ENCODE measurements at regions not wholly inside any gene's neighbourhood (a gene's known extent, or its start where the extent isn't known, plus 50 kb on each side); places are given as distances from the start of the nearest gene placed in this dataset.

DNA sequence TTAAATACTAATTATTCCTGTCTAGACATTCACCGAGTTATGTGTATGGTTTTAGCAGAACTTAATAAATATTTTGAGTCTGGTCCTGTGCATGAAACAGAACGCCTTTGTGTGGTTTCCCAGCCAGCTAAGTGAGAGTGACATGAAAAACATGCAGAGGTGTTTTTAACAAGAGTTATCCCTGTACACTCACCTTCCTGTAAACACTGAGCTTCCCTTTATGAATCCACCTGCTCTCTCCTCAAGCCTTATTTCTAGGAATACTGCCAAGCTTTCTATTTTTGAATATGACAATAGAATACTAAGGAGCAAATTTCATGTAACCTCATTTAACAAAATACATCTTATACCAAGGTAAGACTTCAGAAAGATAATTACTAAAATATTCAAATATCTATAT is 270.3 kb upstream of the CTSO start:
- TF ChIP-seq, protein P1, sequence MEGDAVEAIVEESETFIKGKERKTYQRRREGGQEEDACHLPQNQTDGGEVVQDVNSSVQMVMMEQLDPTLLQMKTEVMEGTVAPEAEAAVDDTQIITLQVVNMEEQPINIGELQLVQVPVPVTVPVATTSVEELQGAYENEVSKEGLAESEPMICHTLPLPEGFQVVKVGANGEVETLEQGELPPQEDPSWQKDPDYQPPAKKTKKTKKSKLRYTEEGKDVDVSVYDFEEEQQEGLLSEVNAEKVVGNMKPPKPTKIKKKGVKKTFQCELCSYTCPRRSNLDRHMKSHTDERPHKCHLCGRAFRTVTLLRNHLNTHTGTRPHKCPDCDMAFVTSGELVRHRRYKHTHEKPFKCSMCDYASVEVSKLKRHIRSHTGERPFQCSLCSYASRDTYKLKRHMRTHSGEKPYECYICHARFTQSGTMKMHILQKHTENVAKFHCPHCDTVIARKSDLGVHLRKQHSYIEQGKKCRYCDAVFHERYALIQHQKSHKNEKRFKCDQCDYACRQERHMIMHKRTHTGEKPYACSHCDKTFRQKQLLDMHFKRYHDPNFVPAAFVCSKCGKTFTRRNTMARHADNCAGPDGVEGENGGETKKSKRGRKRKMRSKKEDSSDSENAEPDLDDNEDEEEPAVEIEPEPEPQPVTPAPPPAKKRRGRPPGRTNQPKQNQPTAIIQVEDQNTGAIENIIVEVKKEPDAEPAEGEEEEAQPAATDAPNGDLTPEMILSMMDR (IDR thresholded peaks at IDR 0.05): no peak
- TF ChIP-seq POLR2A (IDR thresholded peaks at IDR 0.05) (no peak), POLR2AphosphoS5 (IDR thresholded peaks at IDR 0.05) (no peak)

All from prostate gland (tissue), 2 donors.